ENCODE measurements at regions not wholly inside any gene's neighbourhood (a gene's known extent, or its start where the extent isn't known, plus 50 kb on each side); places are given as distances from the start of the nearest gene placed in this dataset.

- in situ Hi-C loops (cut with MboI; ENCODE audit: low sequenced_read_pairs): no loop called here
Measured at GRCh38 chr15:35958975-35959374, 413.0 kb upstream of the DPH6 start.

More at GRCh38 chr15:35958975-35959374, 413.0 kb upstream of the DPH6 start:
- ChIA-PET CTCF (no interaction called here), POLR2A (ENCODE audit: unreplicated experiment) (no interaction called here)
- Histone ChIP-seq H3K14ac (replicated peaks; ENCODE audit: low read depth, low read length) (0 out of 2 replicates have a peak overlapping the region, but pooled peaks have one; percentile 1), H3K56ac (ENCODE audit: extremely low read depth, insufficient read depth, low read length) (no peak overlapping the region), H3K9me1 (ENCODE audit: insufficient read depth, low read length) (no peaks in the 10 kb centered on the region), H4K8ac (ENCODE audit: low read depth in 2 of 2, low read length in 2 of 2) (no peak overlapping the region), H3K36me3 (ENCODE audit: control insufficient read depth, insufficient read depth, low read length) (no peaks in the 10 kb centered on the region), H4K91ac (ENCODE audit: insufficient read depth, low read depth, low read length) (no peak overlapping the region), H4K20me1 (ENCODE audit: insufficient read depth, low read length) (no peaks in the 10 kb centered on the region), H3K4me3 (ENCODE audit: insufficient read depth, low read depth, low read length) (no peak overlapping the region), H3K9ac (ENCODE audit: low read depth, low read length) (no peak overlapping the region), H2AK9ac (replicated peaks; ENCODE audit: low read depth, low read length, poor library complexity) (no peak overlapping the region), H2BK120ac (ENCODE audit: low read depth, low read length) (no peak overlapping the region), H2BK15ac (ENCODE audit: low read depth, low read length) (no peak overlapping the region), H3K9me3 (ENCODE audit: control insufficient read depth, insufficient read depth, low read length) (no peaks in the 10 kb centered on the region), H3K18ac (ENCODE audit: low read depth, low read length) (no peak overlapping the region), H2AK5ac (ENCODE audit: low read depth, low read length) (no peak overlapping the region), H2AFZ (replicated peaks; ENCODE audit: low read length, poor library complexity) (no peak overlapping the region), H2BK5ac (ENCODE audit: low read depth, low read length, poor library complexity, severe bottlenecking) (no peak overlapping the region), H3K4ac (ENCODE audit: low read depth, low read length) (no peak overlapping the region), H2BK20ac (ENCODE audit: low read depth, low read length) (no peak overlapping the region), H3K23ac (ENCODE audit: low read depth, low read length) (no peak overlapping the region), H3K27me3 (ENCODE audit: control insufficient read depth, insufficient read depth, low read length) (peaks cover 1% of the 10 kb centered on the region; the same call in 1 of the 2 replicates), H3K4me2 (ENCODE audit: low read depth, low read length) (no peak overlapping the region), H3K79me1 (ENCODE audit: low read depth in 1 of 2, low read length in 2 of 2) (no peaks in the 10 kb centered on the region), H3K4me1 (ENCODE audit: control insufficient read depth, insufficient read depth, low read length) (no peaks in the 10 kb centered on the region; the same call in 1 of the 2 replicates), H4K5ac (ENCODE audit: low read depth, low read length) (no peak overlapping the region), H3K27ac (ENCODE audit: insufficient read depth, low read length) (no peak overlapping the region)
- intact Hi-C loops (cut with micrococcal nuclease) (no loop called here), dilution Hi-C loops (cut with HindIII; ENCODE audit: low sequenced_read_pairs, unreplicated experiment) (no loop called here)
- DNase-seq (peak; percentile 12), ATAC-seq (ENCODE audit: low read depth) (no peak)
- no peak for TF ChIP-seq MAFK (IDR thresholded peaks at IDR 0.05; ENCODE audit: low read depth, low read length)
- TF ChIP-seq CEBPB (IDR thresholded peaks at IDR 0.05; ENCODE audit: low read depth, low read length): peak; percentile 68
- no CpG with 5 or more reads among the region's 2 CpGs for WGBS, 2 experiments (ENCODE audit: extremely low coverage in 2 of 2, insufficient read length in 1 of 2)
- BruUV-seq (replicated peaks): no TSS peak

Measured in IMR-90 (cell line).